Upper lobe of right lung (tissue), 1 donor: ENCODE measurements at regions not wholly inside any gene's neighbourhood (a gene's known extent, or its start where the extent isn't known, plus 50 kb on each side); places are given as distances from the start of the nearest gene placed in this dataset.
"Not testable (repeated sequence)": the region's sequence is repeated elsewhere in the genome, so short reads cannot be mapped to it uniquely, and the experiment has no call there.

Experiments
- ATAC-seq: fragments of 200-7000 bp; cut with Tn5 transposase; one replicate; pipeline ENCODE4 v1.9.1; 2020; ENCODE audit warnings: mild to moderate bottlenecking, moderate library complexity
- DNase-seq: peaks from one replicate; pipeline ENCODE4 v3.0.0-alpha.2; 2020
- H3K27ac ChIP-seq: fragments of 200-600 bp; one replicate; pipeline ENCODE4 v1.8.0; 2022
- H3K27me3 ChIP-seq: fragments of 200-600 bp; one replicate; pipeline ENCODE4 v1.8.0; 2022; ENCODE audit warnings: mild to moderate bottlenecking
- H3K36me3 ChIP-seq: fragments of 200-600 bp; one replicate; pipeline ENCODE4 v1.8.0; 2022
- H3K4me1 ChIP-seq: fragments of 200-600 bp; one replicate; pipeline ENCODE4 v1.8.0; 2022
- H3K4me3 ChIP-seq: fragments of 200-600 bp; one replicate; pipeline ENCODE4 v1.8.0; 2022; ENCODE audit warnings: mild to moderate bottlenecking
- H3K9me3 ChIP-seq: fragments of 200-600 bp; one replicate; pipeline ENCODE4 v1.8.0; 2022
- intact Hi-C: fragments of 100-400 bp; cut with DNase I; formaldehyde crosslinking; loops from one replicate; pipeline ENCODE4 v1.11.0; 2022
- TF ChIP-seq, protein P1 (sequence below): fragments of 200-600 bp; IDR thresholded peaks from one replicate; pipeline ENCODE4 v1.8.0; 2022; ENCODE audit warnings: antibody characterized with exemption
- donor health status: DM: no; HTN: yes; CAD: no; lungs with severe emphysema.

DNA sequence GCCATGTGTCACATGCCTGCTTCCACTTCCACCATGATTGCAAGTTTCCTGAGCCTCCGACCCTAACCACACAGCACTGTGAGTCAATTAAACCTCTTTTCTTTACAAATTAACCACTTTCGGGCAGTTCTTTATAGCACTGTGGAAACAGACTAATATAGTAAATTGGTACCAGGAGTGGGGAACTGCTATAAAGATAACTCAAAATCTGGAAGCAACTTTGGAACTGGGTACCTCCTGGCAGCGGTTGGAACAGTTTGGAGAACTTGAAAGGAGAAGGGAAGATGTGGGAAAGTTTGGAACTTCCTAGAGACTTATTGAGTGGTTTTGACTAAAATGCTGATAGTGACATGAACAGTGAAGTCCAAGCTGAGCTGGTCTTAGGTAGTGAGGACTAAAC is 436.1 kb downstream of the TMEM121 start:
- DNase-seq (no peak), ATAC-seq (no peak)
- intact Hi-C loops: no loop called here
- TF ChIP-seq, protein P1, sequence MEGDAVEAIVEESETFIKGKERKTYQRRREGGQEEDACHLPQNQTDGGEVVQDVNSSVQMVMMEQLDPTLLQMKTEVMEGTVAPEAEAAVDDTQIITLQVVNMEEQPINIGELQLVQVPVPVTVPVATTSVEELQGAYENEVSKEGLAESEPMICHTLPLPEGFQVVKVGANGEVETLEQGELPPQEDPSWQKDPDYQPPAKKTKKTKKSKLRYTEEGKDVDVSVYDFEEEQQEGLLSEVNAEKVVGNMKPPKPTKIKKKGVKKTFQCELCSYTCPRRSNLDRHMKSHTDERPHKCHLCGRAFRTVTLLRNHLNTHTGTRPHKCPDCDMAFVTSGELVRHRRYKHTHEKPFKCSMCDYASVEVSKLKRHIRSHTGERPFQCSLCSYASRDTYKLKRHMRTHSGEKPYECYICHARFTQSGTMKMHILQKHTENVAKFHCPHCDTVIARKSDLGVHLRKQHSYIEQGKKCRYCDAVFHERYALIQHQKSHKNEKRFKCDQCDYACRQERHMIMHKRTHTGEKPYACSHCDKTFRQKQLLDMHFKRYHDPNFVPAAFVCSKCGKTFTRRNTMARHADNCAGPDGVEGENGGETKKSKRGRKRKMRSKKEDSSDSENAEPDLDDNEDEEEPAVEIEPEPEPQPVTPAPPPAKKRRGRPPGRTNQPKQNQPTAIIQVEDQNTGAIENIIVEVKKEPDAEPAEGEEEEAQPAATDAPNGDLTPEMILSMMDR: no peak
- H3K4me1 ChIP-seq: no peaks in the 10 kb centered on the region
- H3K9me3 ChIP-seq: no peaks in the 10 kb centered on the region
- H3K36me3 ChIP-seq: no peaks in the 10 kb centered on the region
- no peak overlapping the region for H3K4me3 ChIP-seq
- H3K27me3 ChIP-seq: no peaks in the 10 kb centered on the region
- H3K27ac ChIP-seq: no peak overlapping the region

DNA sequence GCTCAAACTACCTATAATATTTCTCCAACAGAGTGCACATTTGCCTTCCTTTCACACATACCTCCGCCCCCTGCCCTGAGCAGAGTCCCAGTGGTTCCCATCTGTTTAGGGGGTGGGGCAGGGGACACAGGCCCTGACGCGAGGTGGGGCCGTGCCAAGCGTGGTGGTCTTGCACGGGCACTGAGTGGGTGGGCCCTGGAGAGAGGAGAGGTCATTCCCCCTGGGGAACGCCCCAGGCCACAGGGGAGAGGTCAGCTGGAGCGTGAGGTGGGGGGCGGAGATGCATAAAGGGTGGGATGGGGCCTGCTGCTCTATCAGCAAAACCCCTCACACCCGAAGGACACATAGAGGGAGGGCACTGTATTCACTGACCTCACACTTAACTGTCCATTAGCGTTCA is 441.9 kb downstream of the TMEM121 start:
- TF ChIP-seq, protein P1: no peak
- intact Hi-C loops: no loop called here
- Histone ChIP-seq H3K36me3 (no peaks in the 10 kb centered on the region), H3K27me3 (no peaks in the 10 kb centered on the region), H3K27ac (no peak overlapping the region), H3K4me3 (no peak overlapping the region), H3K4me1 (no peaks in the 10 kb centered on the region), H3K9me3 (no peaks in the 10 kb centered on the region)
- ATAC-seq: no peak
- DNase-seq: no peak

DNA sequence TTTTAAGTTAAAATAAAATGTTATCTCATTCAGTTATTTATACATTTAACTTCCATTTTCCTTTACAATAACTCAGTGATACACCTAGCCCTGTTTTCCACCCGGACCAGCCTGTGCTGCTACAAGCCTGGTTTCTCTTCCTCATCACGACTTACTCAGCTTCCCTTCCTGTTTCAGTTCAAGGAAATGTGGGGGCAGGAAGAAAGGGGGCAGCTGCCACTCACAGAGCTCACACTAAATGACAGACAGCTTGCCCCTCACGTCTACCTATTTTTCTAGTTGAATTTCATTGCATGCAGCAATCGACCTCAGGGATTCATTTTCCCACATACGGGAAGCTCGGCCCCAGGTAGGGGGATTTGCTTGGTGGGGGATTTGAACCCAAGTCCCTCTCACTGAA is 442.6 kb downstream of the TMEM121 start:
- not testable (repeated sequence) for DNase-seq, H3K9me3 ChIP-seq

DNA sequence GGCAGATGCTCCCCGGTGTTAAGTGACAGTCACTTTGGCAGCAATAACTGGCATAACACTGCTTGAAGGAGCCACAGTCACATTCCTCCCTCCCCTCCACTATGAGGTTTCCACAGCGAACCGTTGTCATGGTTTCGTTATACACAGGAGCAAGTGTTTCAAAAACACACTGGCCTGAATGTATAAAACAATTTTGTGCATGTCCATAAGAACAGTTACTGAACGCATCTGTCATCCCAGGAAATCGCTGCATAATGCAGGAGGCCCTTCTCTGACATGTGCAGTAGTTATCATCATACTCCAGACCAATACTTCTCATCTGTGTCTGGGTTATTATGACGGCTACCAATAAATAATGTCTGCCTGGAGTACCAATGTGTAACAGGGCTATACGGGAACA is 444.4 kb downstream of the TMEM121 start:
- H3K36me3 ChIP-seq, ATAC-seq, H3K27ac ChIP-seq, H3K4me1 ChIP-seq, intact Hi-C loops, H3K27me3 ChIP-seq, H3K9me3 ChIP-seq, DNase-seq, H3K4me3 ChIP-seq: not testable (repeated sequence)

More for the DNA sequence above, 442.6 kb downstream of the TMEM121 start:
- intact Hi-C loops, ATAC-seq, H3K4me3 ChIP-seq, H3K27ac ChIP-seq, H3K36me3 ChIP-seq, H3K4me1 ChIP-seq, H3K27me3 ChIP-seq: not testable (repeated sequence)

DNA sequence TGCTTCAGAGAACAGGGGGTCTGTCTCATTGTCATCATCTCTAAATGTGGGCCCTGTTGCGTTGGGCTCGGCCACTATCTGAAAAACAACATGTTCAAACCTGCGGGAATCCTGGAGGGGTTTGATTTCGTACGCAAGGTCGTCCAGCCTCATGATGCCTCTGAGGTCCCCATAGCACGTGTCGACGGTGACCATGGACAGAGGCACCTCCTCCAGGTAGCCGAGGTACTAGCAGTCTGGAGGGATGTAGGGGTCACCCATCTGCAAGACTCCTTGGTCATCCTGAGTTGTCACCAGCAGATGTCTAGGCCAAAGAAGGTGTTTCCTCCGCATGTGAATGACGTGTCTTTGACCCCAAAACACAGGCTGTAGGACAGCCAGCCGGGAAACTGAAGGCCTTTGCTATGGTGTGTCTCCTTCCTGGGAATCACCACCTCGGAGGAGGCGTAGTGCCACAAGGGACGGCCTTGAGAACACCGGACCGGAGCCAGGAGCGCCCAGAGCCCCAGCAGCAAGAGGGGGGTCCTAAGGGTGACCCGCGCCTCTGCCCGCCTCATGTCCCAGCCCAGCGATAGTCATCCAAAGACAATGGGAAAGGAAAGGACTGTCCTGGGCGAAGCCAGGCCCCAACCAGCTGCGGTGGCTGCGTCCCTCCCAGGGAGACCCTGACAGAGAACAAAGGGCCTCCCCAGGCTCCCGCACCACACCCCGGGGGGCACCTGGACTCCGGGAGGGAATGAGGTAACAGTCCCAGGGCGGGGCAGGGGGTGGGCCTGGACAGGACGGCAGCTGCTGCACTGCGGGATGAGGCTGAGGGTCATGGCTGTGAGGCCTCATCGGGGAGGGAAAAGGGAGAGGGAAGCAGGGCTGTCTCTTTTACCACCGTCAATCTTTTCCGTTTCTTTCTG is 445.5 kb downstream of the TMEM121 start:
- H3K27me3 ChIP-seq: no peaks in the 10 kb centered on the region
- no peaks in the 10 kb centered on the region for H3K4me1 ChIP-seq
- DNase-seq (no peak), ATAC-seq (no peak)
- no peak overlapping the region for H3K4me3 ChIP-seq
- TF ChIP-seq, protein P1: no peak
- no peaks in the 10 kb centered on the region for H3K36me3 ChIP-seq
- intact Hi-C loops: no loop called here
- no peaks in the 10 kb centered on the region for H3K9me3 ChIP-seq
- H3K27ac ChIP-seq: no peak overlapping the region

DNA sequence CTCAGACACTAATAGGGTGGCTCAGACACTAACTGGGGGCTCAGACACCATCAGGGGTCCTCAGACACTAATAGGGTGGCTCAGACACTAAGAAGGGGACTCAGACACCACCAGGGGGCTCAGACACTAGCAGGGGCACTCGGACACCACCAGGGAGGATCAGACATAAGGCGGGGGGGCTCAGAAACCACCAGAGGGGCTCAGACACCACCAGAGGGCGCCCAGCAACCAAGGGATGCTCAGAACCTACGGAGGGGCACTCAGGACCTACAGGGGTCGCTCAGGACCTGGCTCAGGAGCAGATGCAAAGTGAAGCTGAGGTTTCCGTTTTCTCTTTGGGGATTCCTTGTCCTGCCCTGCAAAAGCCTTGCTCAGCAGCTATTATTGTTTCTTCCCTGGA is 448.5 kb downstream of the TMEM121 start:
- Histone ChIP-seq H3K4me3 (no peak overlapping the region), H3K4me1 (no peaks in the 10 kb centered on the region), H3K36me3 (no peaks in the 10 kb centered on the region), H3K27ac (no peak overlapping the region), H3K9me3 (no peaks in the 10 kb centered on the region), H3K27me3 (no peaks in the 10 kb centered on the region)
- no peak for DNase-seq
- ATAC-seq: no peak
- intact Hi-C loops: no loop called here
- TF ChIP-seq, protein P1: peak; percentile 31
